Right atrium auricular region (tissue), 2 donors: ENCODE measurements at regions not wholly inside any gene's neighbourhood (a gene's known extent, or its start where the extent isn't known, plus 50 kb on each side); places are given as distances from the start of the nearest gene placed in this dataset.

Source experiments
- DNase-seq: peaks from one replicate; pipeline ENCODE4 v3.0.0-alpha.2; 2019; ENCODE audit warnings: low spot score
- H3K27ac ChIP-seq, 2 donors: fragments of 200-600 bp; sonication (generic); 1 replicate in 1 of 2; 2 replicates in 1 of 2; pipeline ENCODE4 v1.5.1; 2016 to 2019
- H3K27me3 ChIP-seq, 2 donors: fragments of 200-600 bp; sonication (generic); one replicate each; pipeline versions ENCODE4 v1.5.1 to v1.6.0; 2017 to 2019
- H3K36me3 ChIP-seq: fragments of 200-600 bp; sonication (generic); one replicate; pipeline ENCODE4 v1.5.1; 2016
- H3K4me1 ChIP-seq, 2 donors: fragments of 200-600 bp; sonication (generic); one replicate each; pipeline versions ENCODE4 v1.5.1 to v1.6.0; 2017 to 2019
- H3K4me3 ChIP-seq, 2 donors: fragments of 200-600 bp; sonication (generic); 1 replicate in 1 of 2; 2 replicates in 1 of 2; pipeline ENCODE4 v1.5.1; 2017 to 2019; ENCODE audit warnings: mild to moderate bottlenecking in 1 of 2, moderate library complexity in 1 of 2
- H3K9me3 ChIP-seq, 2 donors: fragments of 200-600 bp; sonication (generic); one replicate each; pipeline ENCODE4 v1.5.1; 2019
- CTCF ChIP-seq, 2 donors: fragments of 200-600 bp; sonication (generic); IDR thresholded peaks; one replicate each; pipeline ENCODE4 v1.5.1; 2019; ENCODE audit warnings: antibody characterized with exemption in 2 of 2

DNA sequence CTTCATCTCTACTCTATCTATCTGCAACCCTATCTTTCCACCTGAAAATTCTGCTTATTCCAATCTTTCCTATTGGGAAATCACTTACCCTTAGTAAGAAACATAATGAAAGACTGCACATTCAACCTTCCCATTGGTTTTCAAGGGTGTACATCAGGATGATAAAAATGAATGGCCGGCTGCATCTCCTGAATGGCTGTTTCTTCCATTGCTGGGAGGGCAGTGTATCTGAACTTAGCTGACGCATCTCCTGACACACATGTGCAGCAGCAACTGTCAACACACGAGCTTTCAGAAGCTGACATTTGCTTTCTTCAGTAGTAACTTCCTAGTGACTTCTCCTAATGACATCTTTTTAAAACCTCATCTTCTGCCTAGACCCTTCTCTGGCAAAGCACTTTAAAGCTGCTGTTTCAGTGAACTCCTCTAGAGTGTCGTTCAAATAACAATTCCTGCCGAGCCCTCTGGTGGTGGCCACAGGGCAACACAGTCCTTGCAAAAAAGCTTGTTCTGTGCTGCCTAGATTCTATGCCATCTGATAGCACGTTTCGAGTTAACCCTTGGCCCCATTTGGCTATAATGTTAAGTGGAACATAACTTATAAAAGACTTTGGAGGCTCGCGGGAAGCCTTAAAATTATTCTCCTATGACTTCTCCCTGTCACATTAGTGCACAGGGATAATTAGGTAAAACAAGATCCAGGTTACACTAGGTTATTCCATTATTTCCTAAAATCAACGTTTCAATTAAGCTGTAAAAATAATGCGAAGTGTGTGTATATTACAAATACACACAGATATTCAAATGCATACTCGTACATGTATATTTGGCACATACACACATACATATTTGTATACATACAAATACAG lies 2340.7 kb downstream of the PCDH7 start:
- peak; percentile 12 to 73 for TF ChIP-seq CTCF (IDR thresholded peaks at IDR 0.05)

DNA sequence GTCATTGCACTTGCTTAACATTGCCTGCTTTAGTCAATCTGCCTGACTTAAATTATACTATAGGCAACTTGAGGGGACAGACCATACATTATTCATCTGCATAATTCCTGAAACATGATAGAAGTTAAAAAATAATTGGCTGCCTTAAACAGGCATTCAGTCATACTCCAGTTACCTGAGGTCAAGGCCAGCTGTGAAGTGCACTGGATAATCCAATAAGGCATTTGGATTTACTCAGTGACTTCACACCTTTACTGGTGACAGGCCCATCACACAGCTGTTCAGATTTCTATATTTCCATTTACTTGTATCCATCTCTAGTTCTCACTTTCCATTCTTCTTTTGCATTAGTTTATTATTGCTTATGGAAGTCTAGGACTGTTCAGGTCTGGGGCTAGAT lies 2341.6 kb downstream of the PCDH7 start:
- Histone ChIP-seq H3K9me3 (no peaks in the 10 kb centered on the region), H3K27ac (peak overlapping the region in 1 of 2 donors; percentile 61), H3K4me1 (peaks cover 0 to 4% of the 10 kb centered on the region in 2 donors), H3K36me3 (no peaks in the 10 kb centered on the region), H3K4me3 (no peak overlapping the region), H3K27me3 (no peaks in the 10 kb centered on the region)
- no peak for TF ChIP-seq CTCF (IDR thresholded peaks at IDR 0.05)
- no peak for DNase-seq

More for the DNA sequence above, 2340.7 kb downstream of the PCDH7 start:
- Histone ChIP-seq H3K4me3 (no peak overlapping the region), H3K9me3 (no peaks in the 10 kb centered on the region), H3K27me3 (no peaks in the 10 kb centered on the region), H3K27ac (no peak overlapping the region), H3K4me1 (peaks cover 0 to 4% of the 10 kb centered on the region in 2 donors), H3K36me3 (no peaks in the 10 kb centered on the region)
- DNase-seq = no peak

DNA sequence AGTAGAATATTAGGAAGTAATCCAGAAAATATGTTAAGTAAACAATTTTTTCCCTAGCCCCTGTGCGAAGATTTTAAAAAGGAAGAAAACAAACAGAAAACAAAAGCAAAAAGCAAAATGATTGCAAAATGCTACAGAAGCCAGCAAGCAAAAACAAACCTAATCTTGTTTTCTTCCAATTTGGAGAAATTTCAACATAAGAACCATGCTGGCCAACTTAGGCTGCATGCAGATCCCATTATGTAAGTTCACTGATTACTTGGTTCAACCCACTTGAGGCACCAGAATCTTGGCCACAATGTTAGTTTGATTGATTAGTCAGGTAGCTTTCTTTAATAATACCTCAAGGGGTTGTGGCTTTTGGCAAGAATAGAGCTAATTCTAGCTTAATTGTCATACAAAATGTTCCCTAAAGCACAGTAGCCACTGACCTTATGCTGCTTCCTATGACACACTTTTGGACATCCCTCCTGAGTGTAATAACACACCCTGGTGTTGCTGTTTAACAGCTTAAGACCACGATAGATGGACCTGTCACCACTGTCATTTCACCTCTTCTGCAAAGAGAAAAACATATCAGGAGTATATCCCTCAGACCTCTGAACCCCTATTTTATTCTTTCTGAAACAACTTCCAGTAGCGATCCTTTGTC lies 2342.1 kb downstream of the PCDH7 start:
- Histone ChIP-seq H3K4me1 (peaks cover 0 to 4% of the 10 kb centered on the region in 2 donors), H3K9me3 (no peaks in the 10 kb centered on the region), H3K27ac (peak overlapping the region in 1 of 2 donors; percentile 61), H3K36me3 (no peaks in the 10 kb centered on the region), H3K27me3 (no peaks in the 10 kb centered on the region), H3K4me3 (no peak overlapping the region)
- no peak for DNase-seq
- no peak for TF ChIP-seq CTCF (IDR thresholded peaks at IDR 0.05)

DNA sequence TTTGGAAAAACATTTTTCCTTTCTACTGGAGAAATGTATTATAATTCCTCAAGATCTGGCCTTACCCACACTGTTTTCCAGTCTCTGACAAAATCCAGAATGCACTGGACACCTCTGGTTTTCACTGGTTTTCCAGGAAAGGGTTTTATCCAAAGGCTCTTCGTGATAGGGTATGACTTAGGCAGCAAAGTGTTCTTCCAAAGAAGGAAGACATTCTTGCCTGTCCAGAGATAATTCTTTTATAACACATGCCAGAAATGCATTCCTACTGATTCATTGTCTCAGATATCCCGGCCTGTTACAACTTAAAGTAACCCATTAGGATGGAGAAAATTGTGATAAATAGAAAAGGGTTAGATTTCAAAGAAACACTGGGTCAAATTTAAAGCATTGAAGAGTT lies 2343.1 kb downstream of the PCDH7 start:
- H3K36me3 ChIP-seq = no peaks in the 10 kb centered on the region
- no peak for DNase-seq
- no peak for TF ChIP-seq CTCF (IDR thresholded peaks at IDR 0.05)

DNA sequence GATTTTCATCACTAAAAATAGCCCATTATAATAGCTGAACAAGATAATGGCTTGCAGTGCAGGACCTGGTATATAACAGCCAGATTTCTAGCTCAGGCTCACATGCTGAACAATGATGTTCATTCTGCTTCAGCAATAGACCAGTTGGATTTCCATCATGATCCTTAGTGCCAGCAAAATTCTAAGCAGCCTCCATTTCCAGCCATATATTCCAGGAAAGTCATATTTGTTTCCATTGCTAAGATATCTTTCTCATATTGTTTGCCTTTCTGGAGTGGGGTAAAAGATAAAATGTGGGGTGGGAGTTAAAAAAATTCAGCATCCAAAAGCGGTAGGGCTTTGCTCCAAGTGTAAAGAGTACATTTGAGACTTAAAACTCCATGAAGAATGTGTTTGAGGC lies 2344.1 kb downstream of the PCDH7 start:
- no peaks in the 10 kb centered on the region for H3K27me3 ChIP-seq
- DNase-seq = no peak
- H3K4me3 ChIP-seq = no peak overlapping the region
- peaks cover 0 to 4% of the 10 kb centered on the region in 2 donors for H3K4me1 ChIP-seq
- no peak for TF ChIP-seq CTCF (IDR thresholded peaks at IDR 0.05)
- peak overlapping the region in 1 of 2 donors; percentile 61 for H3K27ac ChIP-seq
- no peaks in the 10 kb centered on the region for H3K36me3 ChIP-seq
- peaks cover 0 to 6% of the 10 kb centered on the region in 2 donors for H3K9me3 ChIP-seq

More for the DNA sequence above, 2343.1 kb downstream of the PCDH7 start:
- Histone ChIP-seq H3K27me3 (no peaks in the 10 kb centered on the region), H3K4me3 (no peak overlapping the region), H3K9me3 (no peaks in the 10 kb centered on the region), H3K4me1 (peaks cover 0 to 4% of the 10 kb centered on the region in 2 donors), H3K27ac (peak overlapping the region in 1 of 2 donors; percentile 61)
